ENCODE measurements at regions not wholly inside any gene's neighbourhood (a gene's known extent, or its start where the extent isn't known, plus 50 kb on each side); places are given as distances from the start of the nearest gene placed in this dataset.

GRCh38 chr2:2749206-2749598 is 418.1 kb upstream of the MYT1L start:
- H3K4me3 ChIP-seq (replicated peaks in 1 of 4; ENCODE audit: control extremely low read depth in 1 of 4, insufficient read depth in 1 of 4, low read depth in 3 of 4, low read length in 4 of 4) = no peak overlapping the region
- no peak overlapping the region for H3K27ac ChIP-seq (ENCODE audit: insufficient read depth, low read length)
- TF ChIP-seq CTCF (conservative IDR thresholded peaks at IDR 0.05 in 1 of 2, IDR thresholded peaks at IDR 0.05 in 1 of 2; ENCODE audit: low read depth in 1 of 2, low read length in 2 of 2) (no peak), EZH2 (IDR thresholded peaks at IDR 0.05; ENCODE audit: low read length, missing control alignments) (no peak)
- no peaks in the 10 kb centered on the region for H4K20me1 ChIP-seq (ENCODE audit: control insufficient read depth, extremely low read depth, insufficient read depth, low read length)
- H3K4me1 ChIP-seq (ENCODE audit: control insufficient read depth, extremely low read depth, insufficient read depth, low read length) = no peaks in the 10 kb centered on the region
- DNase-seq (ENCODE audit: low read depth in 2 of 2) = no peak
- no peak overlapping the region for H2AFZ ChIP-seq (ENCODE audit: low read length)
- no peak overlapping the region for H3K4me2 ChIP-seq (ENCODE audit: extremely low read depth, insufficient read depth, low read length)
- H3K9me3 ChIP-seq (ENCODE audit: control insufficient read depth, insufficient read depth, low read depth, low read length) = no peaks in the 10 kb centered on the region
- H3K36me3 ChIP-seq (ENCODE audit: control insufficient read depth, insufficient read depth, low read length) = no peaks in the 10 kb centered on the region
- no peak overlapping the region for H3K9ac ChIP-seq (ENCODE audit: insufficient read depth, low read length)
- H3K27me3 ChIP-seq (ENCODE audit: control insufficient read depth, insufficient read depth, low read length) = no peaks in the 10 kb centered on the region
- no peaks in the 10 kb centered on the region for H3K79me2 ChIP-seq (ENCODE audit: control insufficient read depth, insufficient read depth, low read length)

- Histone ChIP-seq H3K36me3 (ENCODE audit: control insufficient read depth, insufficient read depth, low read length) (no peaks in the 10 kb centered on the region), H2AFZ (ENCODE audit: low read length) (no peak overlapping the region), H3K4me1 (ENCODE audit: control insufficient read depth, extremely low read depth, insufficient read depth, low read length) (no peaks in the 10 kb centered on the region), H3K4me3 (replicated peaks in 1 of 4; ENCODE audit: control extremely low read depth in 1 of 4, insufficient read depth in 1 of 4, low read depth in 3 of 4, low read length in 4 of 4) (no peak overlapping the region), H3K79me2 (ENCODE audit: control insufficient read depth, insufficient read depth, low read length) (no peaks in the 10 kb centered on the region), H3K27me3 (ENCODE audit: control insufficient read depth, insufficient read depth, low read length) (no peaks in the 10 kb centered on the region), H3K9me3 (ENCODE audit: control insufficient read depth, insufficient read depth, low read depth, low read length) (no peaks in the 10 kb centered on the region), H3K9ac (ENCODE audit: insufficient read depth, low read length) (no peak overlapping the region), H3K27ac (ENCODE audit: insufficient read depth, low read length) (no peak overlapping the region), H3K4me2 (ENCODE audit: extremely low read depth, insufficient read depth, low read length) (no peak overlapping the region), H4K20me1 (ENCODE audit: control insufficient read depth, extremely low read depth, insufficient read depth, low read length) (no peaks in the 10 kb centered on the region)
- TF ChIP-seq EZH2 (IDR thresholded peaks at IDR 0.05; ENCODE audit: low read length, missing control alignments) (no peak), CTCF (conservative IDR thresholded peaks at IDR 0.05 in 1 of 2, IDR thresholded peaks at IDR 0.05 in 1 of 2; ENCODE audit: low read depth in 1 of 2, low read length in 2 of 2) (no peak)
- no peak for DNase-seq (ENCODE audit: low read depth in 2 of 2)
Measured at GRCh38 chr2:2748399-2749205, 417.5 kb upstream of the MYT1L start.

- no peak for DNase-seq (ENCODE audit: low read depth in 2 of 2)
- Histone ChIP-seq H3K9ac (ENCODE audit: insufficient read depth, low read length) (no peak overlapping the region), H3K4me1 (ENCODE audit: control insufficient read depth, extremely low read depth, insufficient read depth, low read length) (no peaks in the 10 kb centered on the region), H3K27me3 (ENCODE audit: control insufficient read depth, insufficient read depth, low read length) (no peaks in the 10 kb centered on the region), H3K4me3 (replicated peaks in 1 of 4; ENCODE audit: control extremely low read depth in 1 of 4, insufficient read depth in 1 of 4, low read depth in 3 of 4, low read length in 4 of 4) (no peak overlapping the region), H2AFZ (ENCODE audit: low read length) (no peak overlapping the region), H3K4me2 (ENCODE audit: extremely low read depth, insufficient read depth, low read length) (no peak overlapping the region), H3K36me3 (ENCODE audit: control insufficient read depth, insufficient read depth, low read length) (no peaks in the 10 kb centered on the region), H3K9me3 (ENCODE audit: control insufficient read depth, insufficient read depth, low read depth, low read length) (no peaks in the 10 kb centered on the region), H4K20me1 (ENCODE audit: control insufficient read depth, extremely low read depth, insufficient read depth, low read length) (no peaks in the 10 kb centered on the region), H3K27ac (ENCODE audit: insufficient read depth, low read length) (no peak overlapping the region), H3K79me2 (ENCODE audit: control insufficient read depth, insufficient read depth, low read length) (no peaks in the 10 kb centered on the region)
- TF ChIP-seq CTCF (conservative IDR thresholded peaks at IDR 0.05 in 1 of 2, IDR thresholded peaks at IDR 0.05 in 1 of 2; ENCODE audit: low read depth in 1 of 2, low read length in 2 of 2) = no peak
- no peak for TF ChIP-seq EZH2 (IDR thresholded peaks at IDR 0.05; ENCODE audit: low read length, missing control alignments)
Measured at GRCh38 chr2:2747797-2748301, 416.8 kb upstream of the MYT1L start.

All from fibroblast of lung (primary cell).